Inflammatory macrophage treated with lipopolysaccharide for 4 hours (primary cell): ENCODE measurements at regions not wholly inside any gene's neighbourhood (a gene's known extent, or its start where the extent isn't known, plus 50 kb on each side); places are given as distances from the start of the nearest gene placed in this dataset.

Experiments used
- DNase-seq: peaks from one replicate; pipeline ENCODE4 v3.0.0-alpha.2; 2020

- no peak for DNase-seq
Observed at GRCh38 chr6:44533421-44533820, 145.9 kb downstream of the CDC5L start.

GRCh38 chr6:44534291-44534690 is 146.8 kb downstream of the CDC5L start:
- no peak for DNase-seq

GRCh38 chr6:44535446-44535845 is 147.9 kb downstream of the CDC5L start:
- DNase-seq, result no peak

- DNase-seq, result no peak
Observed at GRCh38 chr6:44535967-44536366, 148.5 kb downstream of the CDC5L start.

GRCh38 chr6:44537306-44538049 is 150.0 kb downstream of the CDC5L start:
- DNase-seq, result no peak

- DNase-seq, result no peak
Observed at GRCh38 chr6:44538131-44538806, 150.8 kb downstream of the CDC5L start.

GRCh38 chr6:44538807-44539201 is 151.3 kb downstream of the CDC5L start:
- DNase-seq, result no peak

- peak; percentile 51 for DNase-seq
Observed at GRCh38 chr6:44539701-44540355, 152.3 kb downstream of the CDC5L start.

- no peak for DNase-seq
Observed at GRCh38 chr6:44540881-44541280, 153.4 kb downstream of the CDC5L start.

- DNase-seq, result no peak
Observed at GRCh38 chr6:44542401-44543116, 155.1 kb downstream of the CDC5L start.

GRCh38 chr6:44543664-44544063 is 156.2 kb downstream of the CDC5L start:
- DNase-seq, result no peak

- DNase-seq, result no peak
Observed at GRCh38 chr6:44545224-44545623, 157.7 kb downstream of the CDC5L start.

GRCh38 chr6:44548319-44548718 is 160.8 kb downstream of the CDC5L start:
- no peak for DNase-seq

GRCh38 chr6:44549516-44549915 is 162.0 kb downstream of the CDC5L start:
- DNase-seq, result no peak

GRCh38 chr6:44554194-44554593 is 166.7 kb downstream of the CDC5L start:
- no peak for DNase-seq

GRCh38 chr6:44554861-44555260 is 167.4 kb downstream of the CDC5L start:
- DNase-seq, result no peak

- peak; percentile 21 for DNase-seq
Observed at GRCh38 chr6:44556046-44556445, 168.5 kb downstream of the CDC5L start.

- no peak for DNase-seq
Observed at GRCh38 chr6:44558024-44558831, 170.7 kb downstream of the CDC5L start.

GRCh38 chr6:44558832-44559251 is 171.3 kb downstream of the CDC5L start:
- no peak for DNase-seq

GRCh38 chr6:44559486-44560270 is 172.2 kb downstream of the CDC5L start:
- no peak for DNase-seq

GRCh38 chr6:44560458-44561059 is 173.1 kb downstream of the CDC5L start:
- no peak for DNase-seq
